Uterus (tissue), 2 donors: ENCODE measurements at regions not wholly inside any gene's neighbourhood (a gene's known extent, or its start where the extent isn't known, plus 50 kb on each side); places are given as distances from the start of the nearest gene placed in this dataset.

Experiments used
- POLR2A ChIP-seq, 2 donors: fragments of 450-650 bp; IDR thresholded peaks; one replicate each; pipeline ENCODE4 v1.6.1; 2016; ENCODE audit warnings: antibody characterized with exemption in 2 of 2, mild to moderate bottlenecking in 1 of 2, moderate library complexity in 1 of 2
- TF ChIP-seq, protein P1 (sequence below), 4 experiments: fragments of 200-600 bp in 2 of 4; fragments of 450-650 bp in 2 of 4; sonication (generic) in 2 of 4; IDR thresholded peaks; one replicate each; pipeline ENCODE4 v1.5.1; 2016 to 2019; ENCODE audit warnings: antibody characterized with exemption in 4 of 4, mild to moderate bottlenecking in 2 of 4, moderate library complexity in 1 of 4

DNA sequence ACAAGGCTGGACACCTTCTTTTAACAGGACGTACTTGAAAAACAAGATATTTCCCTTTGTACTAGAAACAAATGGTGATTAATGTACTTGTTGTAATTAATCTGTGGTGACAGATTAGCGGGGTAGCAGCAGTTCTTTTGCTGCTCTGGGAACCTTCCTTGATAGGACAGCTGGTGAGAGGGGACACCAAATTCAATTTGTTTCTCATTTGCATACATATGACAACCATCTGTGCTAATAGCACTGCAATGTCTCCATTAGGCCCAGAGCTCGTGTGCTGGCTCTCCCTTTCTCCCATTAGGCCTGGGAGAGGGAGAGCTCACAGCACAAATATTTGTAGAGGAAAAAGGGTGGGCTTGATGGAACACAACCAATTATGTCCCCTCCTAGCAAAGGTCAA, 221.0 kb upstream of the HS3ST3A1 start:
- TF ChIP-seq, protein P1, sequence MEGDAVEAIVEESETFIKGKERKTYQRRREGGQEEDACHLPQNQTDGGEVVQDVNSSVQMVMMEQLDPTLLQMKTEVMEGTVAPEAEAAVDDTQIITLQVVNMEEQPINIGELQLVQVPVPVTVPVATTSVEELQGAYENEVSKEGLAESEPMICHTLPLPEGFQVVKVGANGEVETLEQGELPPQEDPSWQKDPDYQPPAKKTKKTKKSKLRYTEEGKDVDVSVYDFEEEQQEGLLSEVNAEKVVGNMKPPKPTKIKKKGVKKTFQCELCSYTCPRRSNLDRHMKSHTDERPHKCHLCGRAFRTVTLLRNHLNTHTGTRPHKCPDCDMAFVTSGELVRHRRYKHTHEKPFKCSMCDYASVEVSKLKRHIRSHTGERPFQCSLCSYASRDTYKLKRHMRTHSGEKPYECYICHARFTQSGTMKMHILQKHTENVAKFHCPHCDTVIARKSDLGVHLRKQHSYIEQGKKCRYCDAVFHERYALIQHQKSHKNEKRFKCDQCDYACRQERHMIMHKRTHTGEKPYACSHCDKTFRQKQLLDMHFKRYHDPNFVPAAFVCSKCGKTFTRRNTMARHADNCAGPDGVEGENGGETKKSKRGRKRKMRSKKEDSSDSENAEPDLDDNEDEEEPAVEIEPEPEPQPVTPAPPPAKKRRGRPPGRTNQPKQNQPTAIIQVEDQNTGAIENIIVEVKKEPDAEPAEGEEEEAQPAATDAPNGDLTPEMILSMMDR (IDR thresholded peaks at IDR 0.05), result no peak
- no peak for TF ChIP-seq POLR2A (IDR thresholded peaks at IDR 0.05)
